Stimulated activated CD4-positive, alpha-beta T cell treated with anti-CD3 and anti-CD28 coated beads, Interleukin-1b, Interleukin-23, amount 100 ng/mL, for 48 hours (primary cell): ENCODE measurements at regions not wholly inside any gene's neighbourhood (a gene's known extent, or its start where the extent isn't known, plus 50 kb on each side); places are given as distances from the start of the nearest gene placed in this dataset.
"Not testable (repeated sequence)": the region's sequence is repeated elsewhere in the genome, so short reads cannot be mapped to it uniquely, and the experiment has no call there.

Source experiments
- DNase-seq: peaks from one replicate; pipeline ENCODE4 v3.0.0-alpha.2; 2020

DNA sequence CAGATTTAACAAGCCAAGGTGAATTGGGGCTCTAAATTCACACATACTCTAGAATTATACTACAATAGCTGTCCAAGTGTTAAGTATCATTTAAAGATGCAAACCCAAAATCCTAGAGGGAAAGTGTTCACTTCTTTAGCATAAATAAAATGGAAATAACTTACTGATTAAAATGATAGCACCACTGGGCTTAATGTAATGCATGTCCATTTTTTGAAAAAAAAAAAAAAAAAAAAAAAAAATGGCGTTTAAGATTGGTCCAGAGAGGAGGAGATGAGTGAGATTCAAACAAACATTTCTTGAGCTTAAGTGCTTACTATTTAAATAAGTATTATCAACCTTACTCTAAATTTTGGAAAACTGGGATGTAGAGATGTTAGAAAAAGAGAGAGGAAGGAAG, 251.5 kb upstream of the CWC22 start:
- no peak for DNase-seq

DNA sequence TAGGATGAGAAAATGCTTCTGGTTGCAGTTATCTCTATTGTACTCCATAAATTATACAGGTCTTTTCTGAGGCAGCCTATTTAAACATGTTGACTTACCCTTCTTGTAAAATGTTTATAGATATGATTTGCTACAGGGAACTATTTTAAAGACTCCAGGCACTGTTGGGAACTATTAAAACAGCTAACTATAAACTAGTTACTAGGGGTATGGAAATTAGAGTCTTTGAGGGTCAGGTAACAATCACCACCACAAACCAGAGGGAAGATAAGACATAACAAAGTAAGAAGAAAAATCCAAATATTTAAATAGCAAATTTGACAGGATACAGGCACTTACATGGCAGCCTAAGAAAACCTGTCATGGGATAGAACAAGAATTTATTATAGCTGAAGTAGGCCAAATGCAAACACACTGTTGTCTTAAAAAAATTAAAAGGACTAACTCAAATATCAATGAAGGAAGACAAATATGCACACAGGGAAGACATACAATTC, 251.0 kb upstream of the CWC22 start:
- DNase-seq, result no peak

DNA sequence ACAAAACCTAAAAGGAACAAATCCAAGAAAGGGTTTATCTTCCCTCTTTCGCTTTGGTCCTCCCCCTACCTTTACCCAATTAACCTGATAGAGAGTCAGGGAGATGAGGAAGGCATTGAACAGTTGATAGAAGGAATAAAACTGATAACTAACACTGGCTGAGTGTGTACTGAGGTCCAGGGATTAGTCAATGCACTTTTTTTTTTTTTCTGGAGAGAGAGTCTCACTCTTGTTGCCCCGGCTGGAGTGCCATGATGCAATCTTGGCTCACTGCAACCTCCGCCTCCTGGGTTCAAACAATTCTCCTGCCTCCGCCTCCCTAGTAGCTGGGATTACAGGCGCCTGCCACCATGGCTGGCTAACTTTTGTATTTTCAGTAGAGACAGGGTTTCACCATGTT, 250.2 kb upstream of the CWC22 start:
- no peak for DNase-seq

DNA sequence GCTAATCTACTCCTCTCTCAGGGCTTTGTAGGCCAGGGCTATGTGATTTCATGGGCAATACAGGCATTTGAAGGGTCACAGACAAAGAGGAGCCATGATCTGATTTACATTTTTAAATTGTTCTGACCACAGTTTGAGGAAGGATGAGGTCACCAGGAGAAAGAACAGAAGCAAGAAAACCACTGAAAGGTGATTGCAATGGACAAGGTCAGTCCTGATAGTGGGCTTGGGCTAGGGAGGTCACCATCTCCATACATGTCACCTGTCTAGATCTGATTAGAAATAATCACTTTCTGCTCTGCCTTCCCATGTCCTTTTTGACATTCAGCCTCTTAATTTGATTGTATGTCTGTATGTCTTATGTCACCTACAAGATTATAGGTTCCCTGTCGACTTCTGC, 248.9 kb upstream of the CWC22 start:
- no peak for DNase-seq

DNA sequence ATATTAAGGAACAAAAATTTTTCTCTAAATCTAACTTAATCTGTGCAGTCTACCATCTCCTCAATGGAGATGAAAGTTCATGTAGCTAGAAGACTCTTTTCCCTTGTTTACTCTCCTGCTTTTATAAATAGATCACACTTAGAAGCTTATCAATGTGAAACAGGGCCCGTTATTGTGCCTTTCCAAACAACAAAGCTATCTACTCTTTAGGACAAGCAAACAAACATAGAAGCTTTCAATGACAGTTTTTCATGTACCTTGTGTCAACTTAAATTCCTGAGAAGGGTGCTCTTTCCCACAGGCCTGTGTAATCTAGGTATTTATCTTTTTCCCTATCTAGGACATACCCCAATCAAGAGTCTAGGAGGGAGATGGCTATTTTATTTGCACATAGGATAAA, 247.8 kb upstream of the CWC22 start:
- no peak for DNase-seq

DNA sequence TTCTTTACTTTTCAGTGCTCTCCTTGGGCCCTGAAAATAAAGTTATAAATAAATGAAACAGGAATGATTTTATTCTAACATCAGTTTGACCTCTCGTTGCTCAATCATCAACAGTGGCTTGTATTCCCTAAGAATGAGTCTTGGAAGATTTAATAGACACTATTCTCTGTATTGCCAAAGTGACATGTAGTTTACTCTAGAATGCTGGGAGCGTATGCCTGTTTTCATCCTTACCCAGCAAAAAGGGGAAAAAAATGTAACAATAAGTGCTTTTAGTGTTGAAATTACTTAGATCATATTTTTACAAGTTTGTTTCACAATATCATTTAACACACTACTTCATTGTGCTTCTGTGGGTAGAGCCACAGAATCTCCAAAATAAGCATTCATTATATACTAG, 240.6 kb upstream of the CWC22 start:
- no peak for DNase-seq

DNA sequence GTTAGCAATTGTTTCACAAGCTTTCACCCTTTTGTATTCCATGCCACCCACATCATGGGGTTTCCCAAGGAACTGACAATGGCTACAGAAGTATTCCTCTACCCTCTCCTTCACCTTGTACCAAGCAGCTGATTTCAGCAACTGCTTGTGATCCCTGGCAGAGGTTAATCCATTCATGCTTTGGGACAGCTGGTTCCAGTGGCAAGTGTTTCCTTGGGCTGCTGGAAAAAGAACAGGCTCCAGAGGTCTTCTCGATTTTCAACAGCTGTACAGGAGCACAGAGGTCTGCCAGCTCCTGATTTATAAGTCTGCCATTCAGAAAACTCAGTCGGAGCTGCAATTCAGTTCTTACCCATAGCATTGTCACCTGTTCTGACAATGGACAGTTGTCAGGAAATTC, 239.2 kb upstream of the CWC22 start:
- no peak for DNase-seq

DNA sequence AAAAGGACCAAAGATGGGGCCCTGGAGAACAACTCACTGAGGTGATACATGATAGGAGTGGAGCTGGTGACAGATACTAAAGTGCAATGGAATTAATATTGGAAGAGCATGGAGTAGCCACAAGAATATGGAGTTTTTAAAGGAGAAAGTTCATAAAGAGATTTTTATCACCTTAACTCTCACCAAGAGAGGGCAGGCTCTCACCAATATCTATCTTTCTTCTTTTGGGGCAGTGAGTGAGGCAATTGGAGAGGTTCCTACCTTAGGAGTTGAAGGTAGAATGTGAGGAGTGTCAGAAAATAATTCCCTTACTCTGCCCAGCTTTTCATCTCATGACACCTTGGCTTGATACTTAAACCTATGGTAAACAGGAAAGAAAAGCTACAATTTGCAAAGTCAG, 233.7 kb upstream of the CWC22 start:
- no peak for DNase-seq

DNA sequence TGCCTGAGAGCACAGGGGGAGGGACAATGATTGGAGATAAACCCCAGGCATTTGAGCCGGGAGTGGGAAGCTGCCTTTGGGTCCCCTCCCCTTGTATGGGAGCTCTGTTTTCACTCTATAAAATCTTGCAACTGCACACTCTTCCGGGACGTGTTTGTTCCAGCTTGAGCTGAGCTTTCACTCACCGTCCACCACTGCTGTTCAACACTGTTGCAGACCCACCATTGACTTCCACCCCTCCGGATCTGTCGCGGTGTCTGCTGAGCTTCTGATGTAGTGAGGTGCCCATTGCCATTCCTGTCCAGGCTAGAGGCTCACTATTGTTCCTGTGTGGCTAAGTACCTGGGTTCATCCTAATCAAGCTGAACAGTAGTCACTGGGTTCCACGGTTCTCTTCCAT, 231.6 kb upstream of the CWC22 start:
- DNase-seq, result no peak

DNA sequence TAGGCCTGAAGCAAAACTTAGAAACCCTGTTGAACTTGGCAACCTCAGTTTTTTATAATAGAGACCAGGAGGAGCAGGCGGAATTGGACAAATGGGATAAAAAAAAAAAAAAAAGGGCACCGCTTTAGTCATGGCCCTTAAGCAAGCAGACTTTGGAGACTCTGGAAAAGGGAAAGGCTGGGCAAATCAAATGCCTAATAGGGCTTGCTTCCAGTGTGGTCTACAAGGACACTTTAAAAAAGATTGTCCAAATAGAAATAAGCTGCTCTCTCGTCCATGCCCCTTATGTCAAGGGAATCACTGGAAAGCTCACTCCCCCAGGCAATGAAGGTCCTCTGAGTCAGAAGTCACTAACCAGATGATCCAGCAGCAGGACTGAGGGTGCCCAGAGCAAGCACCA, 229.0 kb upstream of the CWC22 start:
- DNase-seq, result not testable (repeated sequence)

DNA sequence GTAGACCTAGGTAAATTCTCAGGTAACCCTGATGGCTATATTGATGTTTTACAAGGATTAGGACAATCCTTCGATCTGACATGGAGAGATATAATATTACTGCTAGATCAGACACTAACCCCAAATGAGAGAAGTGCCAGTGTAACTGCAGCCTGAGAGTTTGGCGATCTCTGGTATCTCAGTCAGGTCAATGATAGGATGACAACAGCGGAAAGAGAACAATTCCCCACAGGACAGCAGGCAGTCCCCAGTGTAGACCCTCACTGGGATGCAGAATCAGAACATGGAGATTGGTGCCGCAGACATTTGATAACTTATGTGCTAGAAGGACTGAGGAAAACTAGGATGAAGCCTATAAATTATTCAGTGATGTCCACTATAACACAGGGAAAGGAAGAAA, 228.4 kb upstream of the CWC22 start:
- not testable (repeated sequence) for DNase-seq

DNA sequence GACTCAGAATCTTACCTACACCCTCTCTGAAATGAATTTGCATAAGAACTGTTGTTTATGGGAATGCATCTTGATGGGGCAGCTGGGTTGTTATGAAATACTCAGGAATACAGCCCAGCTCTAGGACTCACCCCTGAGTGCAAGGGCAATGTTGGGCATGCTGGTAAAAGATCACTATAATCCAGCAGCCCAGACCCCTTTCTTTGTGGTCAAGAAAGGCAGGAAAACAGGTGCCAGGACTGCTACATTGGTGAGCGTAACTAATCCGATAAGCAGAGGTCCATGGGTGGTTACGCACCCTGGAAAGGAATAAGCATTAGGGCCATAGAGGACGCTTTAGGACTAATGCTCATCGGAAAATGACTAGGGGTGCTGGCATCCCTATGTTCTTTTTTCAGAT, 227.9 kb upstream of the CWC22 start:
- not testable (repeated sequence) for DNase-seq

DNA sequence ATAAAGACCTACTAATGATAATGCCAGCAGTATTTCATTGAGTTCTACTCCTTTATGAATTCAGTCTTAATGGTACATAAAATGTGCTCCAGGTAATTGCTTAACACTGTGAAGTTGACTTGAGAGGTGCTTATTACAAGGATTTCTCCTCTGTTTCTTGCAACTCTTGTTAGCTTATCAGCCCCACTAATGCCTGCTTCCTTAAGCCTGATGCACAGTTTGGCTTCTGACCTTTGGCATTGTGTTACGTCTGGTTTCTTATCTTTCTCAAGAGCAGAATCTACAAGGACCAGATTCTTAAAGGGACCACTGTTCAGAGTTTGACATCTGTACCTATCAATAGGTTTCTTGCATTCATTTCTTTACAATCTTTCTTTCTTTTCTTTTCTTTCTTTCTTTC, 223.9 kb upstream of the CWC22 start:
- DNase-seq, result no peak

DNA sequence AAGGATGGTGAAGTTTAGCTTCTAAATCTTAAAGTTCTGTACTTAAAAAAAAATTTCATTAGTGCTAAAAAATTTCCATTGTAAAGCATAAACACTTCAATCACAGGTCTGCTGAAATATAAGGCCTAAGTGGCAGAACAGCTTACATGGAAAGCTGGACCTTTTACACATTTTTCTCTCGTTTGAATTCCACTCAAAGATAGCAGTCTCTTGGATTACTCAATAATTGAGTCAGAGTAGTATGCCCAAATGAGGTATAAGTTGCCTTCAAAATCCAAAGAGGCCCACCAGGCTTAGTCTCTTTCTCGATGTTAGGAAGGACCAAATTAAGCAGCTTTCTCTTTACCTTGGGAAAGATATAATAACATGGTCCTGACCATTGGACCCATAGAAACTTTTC, 220.4 kb upstream of the CWC22 start:
- no peak for DNase-seq

DNA sequence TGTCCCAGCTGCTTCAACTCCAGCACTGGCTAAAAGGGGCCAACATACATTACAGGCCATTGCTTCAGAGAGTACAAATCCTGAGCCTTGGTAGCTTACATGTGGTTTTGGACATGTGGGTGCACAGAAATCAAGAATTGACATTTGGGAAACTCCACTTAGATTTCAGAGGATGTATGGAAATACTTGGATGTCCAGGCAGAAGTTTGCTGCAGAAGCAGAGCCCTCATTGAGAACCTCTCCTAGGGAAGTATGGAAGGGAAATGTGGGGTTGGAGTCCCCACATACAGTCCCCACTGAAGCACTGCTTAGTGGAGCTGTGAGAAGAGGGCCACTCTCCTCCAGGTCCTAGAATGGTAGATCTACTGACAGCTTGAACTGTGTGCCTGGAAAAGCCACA, 218.0 kb upstream of the CWC22 start:
- DNase-seq, result no peak

DNA sequence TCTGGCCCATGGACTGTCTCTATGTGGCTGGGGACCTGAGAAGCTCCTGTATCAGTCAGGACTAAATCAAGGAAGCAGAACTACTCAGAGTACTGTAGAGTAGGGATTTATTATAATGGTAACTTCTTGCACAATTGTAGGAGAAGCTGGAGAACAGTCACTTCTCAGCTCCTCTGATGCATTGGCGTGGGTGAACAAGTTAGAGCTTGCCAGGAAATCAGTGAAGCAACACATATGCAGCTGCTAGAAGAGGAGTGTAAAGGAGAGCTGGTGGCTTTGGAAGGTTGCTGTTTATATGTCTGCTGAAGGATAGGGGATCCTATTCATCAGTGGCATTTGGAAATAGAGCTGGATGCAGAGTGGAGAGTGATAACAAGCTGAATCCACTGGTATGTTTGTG, 215.5 kb upstream of the CWC22 start:
- DNase-seq, result no peak

DNA sequence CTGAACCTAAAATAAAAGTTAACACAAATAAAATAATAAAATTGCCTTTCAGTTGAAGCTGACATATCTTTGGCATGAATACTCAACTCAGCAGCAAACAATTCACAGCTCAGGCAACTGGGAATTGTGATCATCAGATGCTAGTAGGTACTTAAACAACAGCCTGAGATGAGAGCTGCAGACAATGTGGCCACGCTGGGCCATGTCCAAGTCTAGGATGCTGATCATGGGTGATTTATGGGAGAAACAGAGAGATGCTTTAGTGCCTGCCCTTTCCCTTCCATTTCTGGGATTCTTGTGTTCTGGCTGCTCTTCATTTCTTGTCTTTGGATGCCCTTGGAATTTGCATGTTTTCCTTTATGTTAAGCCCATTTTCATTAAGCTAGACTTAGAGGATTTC, 212.4 kb upstream of the CWC22 start:
- no peak for DNase-seq

DNA sequence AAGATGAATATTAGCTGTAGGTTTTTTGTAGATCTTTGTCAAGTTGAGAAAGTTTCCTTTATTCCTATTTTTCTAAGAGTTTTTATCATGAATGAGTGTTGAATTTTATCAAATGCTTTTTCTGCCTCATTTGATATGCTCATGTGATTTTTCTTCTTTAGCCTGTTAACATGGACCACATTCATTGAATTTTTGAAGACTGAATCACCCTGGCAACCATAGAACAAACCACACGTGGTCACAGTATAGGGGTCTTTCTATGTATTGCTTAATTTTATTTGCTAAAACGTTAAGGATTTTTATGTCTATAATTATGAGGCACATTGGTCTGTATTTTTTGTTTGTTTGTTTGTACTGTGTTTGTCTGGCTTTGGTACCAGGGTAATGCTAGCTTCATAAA, 201.7 kb upstream of the CWC22 start:
- DNase-seq, result no peak

DNA sequence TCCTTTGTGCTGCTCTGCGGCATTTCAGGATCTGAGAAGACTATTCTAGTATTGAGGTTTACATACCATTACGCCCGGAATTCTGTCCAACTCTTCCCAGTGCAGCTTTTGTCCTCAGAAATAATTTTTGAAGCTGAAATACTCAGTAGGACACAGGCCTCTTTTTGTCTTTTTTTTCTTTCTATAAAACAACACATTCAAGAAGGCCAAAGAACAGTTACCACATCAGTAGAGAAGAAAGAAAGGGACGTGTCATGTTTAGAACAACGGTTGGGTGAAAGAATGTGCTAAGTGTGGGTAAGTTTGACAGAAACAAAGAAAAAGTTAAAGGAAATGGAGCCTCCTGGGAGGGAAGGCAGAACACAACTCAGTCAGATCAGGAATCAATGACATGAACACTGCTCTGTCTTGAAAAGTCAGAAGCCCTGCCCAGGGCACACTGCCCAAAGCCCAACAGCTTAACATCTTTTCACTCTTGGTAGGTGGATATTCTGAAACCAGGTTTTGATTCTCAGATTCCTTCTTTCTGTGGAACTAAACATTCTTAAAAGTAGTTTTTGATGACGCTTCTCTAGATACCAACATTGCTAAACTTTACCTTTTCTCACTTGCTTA, 198.6 kb upstream of the CWC22 start:
- no peak for DNase-seq

DNA sequence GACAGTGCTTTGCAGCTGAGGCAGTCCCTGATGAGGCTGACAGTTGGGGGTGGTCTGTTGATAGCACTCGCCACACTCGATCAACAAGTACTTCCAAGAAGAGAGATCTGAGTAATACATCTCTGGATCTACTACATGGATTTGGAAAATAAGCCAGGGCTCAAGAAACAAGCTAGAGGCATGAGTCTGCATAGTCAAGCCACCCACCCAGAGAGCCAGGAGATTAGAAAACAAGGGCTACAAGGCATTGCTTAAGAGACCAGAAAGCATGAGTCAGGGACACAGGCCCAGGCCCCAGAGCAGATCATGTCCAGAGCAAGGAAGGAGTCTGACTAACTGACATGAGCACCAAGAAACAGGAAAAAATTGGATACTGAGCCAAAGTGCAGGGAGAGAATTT, 196.9 kb upstream of the CWC22 start:
- DNase-seq, result no peak

DNA sequence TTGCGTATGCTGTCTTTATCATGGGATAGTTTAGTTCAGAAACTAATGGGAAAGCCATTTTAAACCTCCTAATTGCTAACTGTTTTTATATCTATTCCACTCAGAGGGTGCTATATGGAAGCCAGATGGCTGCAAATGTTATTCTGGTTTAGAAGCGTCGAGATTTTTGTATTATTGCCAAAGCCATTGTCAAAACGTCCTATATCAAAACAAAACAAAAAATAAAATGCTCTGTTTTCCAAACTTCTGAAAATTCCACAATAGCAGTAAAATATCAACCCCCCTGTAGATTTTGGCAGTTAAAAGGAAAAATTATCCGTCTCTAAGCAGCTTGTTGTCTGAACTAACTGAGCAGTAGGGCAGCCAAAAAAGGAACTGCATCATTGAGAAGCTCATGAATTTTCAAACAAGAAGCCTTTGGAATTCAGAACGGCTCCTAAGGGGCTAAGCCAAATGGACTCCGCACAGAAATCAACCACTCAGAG, 195.4 kb upstream of the CWC22 start:
- DNase-seq, result no peak

DNA sequence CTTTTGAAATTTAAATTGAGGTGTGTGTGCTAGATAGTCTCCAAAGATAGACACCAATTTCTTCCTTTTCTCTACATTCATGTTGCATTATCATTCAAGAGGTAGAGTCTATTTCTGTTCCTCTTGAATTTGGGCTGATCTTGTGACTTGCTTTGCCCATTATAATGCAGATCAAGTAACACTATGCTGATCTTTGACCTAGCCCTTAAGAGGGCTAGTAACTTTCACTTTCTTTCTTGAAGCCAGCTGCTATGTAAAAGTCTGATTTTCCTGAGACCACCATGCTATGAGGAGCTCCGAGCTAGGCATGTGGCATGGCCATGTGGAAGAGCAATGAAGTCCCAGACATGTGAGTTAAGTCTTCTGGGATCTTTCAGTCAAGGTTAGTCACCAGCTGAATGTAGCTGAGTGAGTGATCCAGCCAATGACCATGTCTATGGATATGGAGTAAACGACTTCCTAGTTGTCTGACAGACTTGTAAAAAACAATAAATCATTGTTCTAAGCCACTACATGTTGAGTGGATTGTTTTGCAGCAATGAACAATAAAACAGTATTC, 189.4 kb upstream of the CWC22 start:
- DNase-seq, result no peak

DNA sequence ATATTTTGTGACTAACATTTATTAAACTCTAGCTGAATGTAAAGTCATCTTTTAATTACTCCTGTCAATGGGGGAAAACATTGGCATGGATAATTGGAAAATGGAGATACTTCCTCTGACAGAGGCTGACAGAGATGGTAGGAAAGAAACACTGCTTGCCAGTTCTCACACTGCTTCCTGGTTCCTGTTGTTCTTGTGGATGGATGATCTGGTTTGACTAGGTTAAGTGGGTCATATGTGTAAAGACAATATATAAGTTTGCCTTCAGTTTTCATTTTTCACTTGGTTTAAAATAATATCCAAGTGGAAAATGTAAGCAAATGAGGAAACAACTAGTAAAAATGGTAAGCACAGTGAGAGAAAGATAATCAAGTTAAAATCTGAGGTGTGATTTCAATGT, 188.8 kb upstream of the CWC22 start:
- no peak for DNase-seq

DNA sequence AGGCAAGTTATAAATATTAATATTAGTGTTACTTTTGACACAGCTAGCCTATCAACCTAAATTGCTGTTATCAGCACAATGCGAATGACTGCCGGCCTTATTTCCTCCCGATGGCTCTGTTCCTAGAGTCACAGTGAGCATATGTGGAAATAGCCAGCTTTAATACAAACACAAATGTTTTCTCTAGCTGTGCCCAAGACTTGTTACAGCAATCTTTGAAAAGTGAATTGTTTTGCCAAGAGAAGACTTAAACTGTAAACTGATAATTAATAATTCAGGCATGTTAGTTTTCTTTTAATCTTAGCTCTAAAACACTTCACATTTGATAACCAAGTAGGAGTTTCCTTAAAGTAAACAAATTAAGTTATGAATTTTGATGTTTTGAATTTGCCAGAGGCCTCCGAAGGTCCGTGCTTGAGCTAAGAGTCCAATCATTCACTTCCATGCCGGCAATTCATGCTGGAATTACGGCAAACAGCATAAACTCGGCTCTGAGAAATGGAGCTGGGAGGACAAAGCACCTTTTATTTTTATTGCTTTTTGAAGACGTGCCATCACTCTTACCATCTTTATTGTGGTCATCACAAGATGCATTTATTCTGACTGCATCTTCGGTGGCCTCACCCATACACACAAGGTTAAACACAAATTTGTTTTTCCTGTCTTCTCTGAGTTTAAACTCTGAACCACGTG, 184.5 kb upstream of the CWC22 start:
- DNase-seq, result no peak

DNA sequence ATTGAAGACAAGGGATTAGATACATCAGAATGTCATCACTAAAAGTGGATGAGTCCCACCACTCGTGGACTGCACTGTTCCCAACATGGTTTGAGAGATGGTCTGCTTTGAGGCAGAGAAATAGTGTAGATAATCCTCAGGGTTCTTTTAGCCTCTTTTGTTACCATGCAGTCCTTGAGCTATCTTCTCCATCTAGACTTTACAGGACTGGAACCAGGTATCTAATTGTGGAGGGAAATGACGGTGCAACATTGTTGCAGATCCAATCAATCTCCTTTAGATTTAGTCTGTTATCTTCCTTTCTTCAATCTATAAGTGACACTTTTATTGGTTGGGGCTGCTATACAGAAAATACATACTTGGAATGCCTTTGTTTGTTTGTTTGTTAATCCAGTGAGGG, 183.8 kb upstream of the CWC22 start:
- DNase-seq, result no peak
